Liver (tissue), 3 donors: ENCODE measurements at regions not wholly inside any gene's neighbourhood (a gene's known extent, or its start where the extent isn't known, plus 50 kb on each side); places are given as distances from the start of the nearest gene placed in this dataset.

Source experiments
- CTCF ChIP-seq: fragments of 150-350 bp; IDR thresholded peaks from 2 replicates; pipeline ENCODE4 v1.5.1; 2017; ENCODE audit warnings: improper control_type of control experiment, low read depth, low read length; ENCODE audit not compliant: missing input control
- EGR1 ChIP-seq, 2 donors: IDR thresholded peaks; 2 replicates each; pipeline ENCODE4 v1.6.1; 2016 to 2018; ENCODE audit warnings: antibody characterized with exemption in 2 of 2, low read depth in 2 of 2
- GABPA ChIP-seq, 2 donors: IDR thresholded peaks in 1 of 2; conservative IDR thresholded peaks in 1 of 2; 2 replicates each; pipeline ENCODE4 v1.6.1; 2016; ENCODE audit warnings: antibody characterized with exemption in 2 of 2, mild to moderate bottlenecking in 1 of 2, moderate library complexity in 1 of 2
- HNF4A ChIP-seq, 2 donors: conservative IDR thresholded peaks; 2 replicates each; pipeline ENCODE4 v1.6.1; 2016; ENCODE audit warnings: antibody characterized with exemption in 2 of 2, mild to moderate bottlenecking in 2 of 2
- JUND ChIP-seq, 2 donors: IDR thresholded peaks; 2 replicates each; pipeline ENCODE4 v1.6.1; 2016; ENCODE audit warnings: antibody characterized with exemption in 2 of 2
- MAX ChIP-seq: IDR thresholded peaks from 2 replicates; pipeline ENCODE4 v1.6.1; 2016; ENCODE audit warnings: antibody characterized with exemption
- RAD21 ChIP-seq, 2 donors: IDR thresholded peaks; 2 replicates each; pipeline ENCODE4 v1.6.1; 2016; ENCODE audit warnings: antibody characterized with exemption in 2 of 2, mild to moderate bottlenecking in 2 of 2
- REST ChIP-seq: IDR thresholded peaks from 2 replicates; pipeline ENCODE4 v1.6.1; 2016; ENCODE audit warnings: antibody characterized with exemption, mild to moderate bottlenecking
- RXRA ChIP-seq, 2 donors: IDR thresholded peaks; 2 replicates each; pipeline ENCODE4 v1.6.1; 2017 to 2018; ENCODE audit warnings: antibody characterized with exemption in 2 of 2, mild to moderate bottlenecking in 1 of 2
- SP1 ChIP-seq: IDR thresholded peaks from 2 replicates; pipeline ENCODE4 v1.6.1; 2018; ENCODE audit warnings: antibody characterized with exemption, mild to moderate bottlenecking
- TAF1 ChIP-seq: conservative IDR thresholded peaks from 2 replicates; pipeline ENCODE4 v1.6.1; 2016; ENCODE audit warnings: antibody characterized with exemption, mild to moderate bottlenecking
- ZBTB33 ChIP-seq: IDR thresholded peaks from 2 replicates; pipeline ENCODE4 v1.6.1; 2016; ENCODE audit warnings: antibody characterized with exemption
- donor health status: healthy.
- donor health status: healthy.

GRCh38 chr6:163738725-163739407 is 324.3 kb downstream of the QKI start:
- no peak for TF ChIP-seq CTCF
- no peak for TF ChIP-seq GABPA (IDR thresholded peaks at IDR 0.05 in 1 of 2, conservative IDR thresholded peaks at IDR 0.05 in 1 of 2)
- no peak for TF ChIP-seq REST
- no peak for TF ChIP-seq ZBTB33
- no peak for TF ChIP-seq RXRA (IDR thresholded peaks at IDR 0.05)
- TF ChIP-seq MAX, result no peak
- TF ChIP-seq EGR1 (IDR thresholded peaks at IDR 0.05; ENCODE audit: low read depth in 2 of 2), result no peak
- no peak for TF ChIP-seq HNF4A (conservative IDR thresholded peaks at IDR 0.05)
- TF ChIP-seq TAF1, result no peak
- TF ChIP-seq JUND (IDR thresholded peaks at IDR 0.05), result no peak
- no peak for TF ChIP-seq RAD21 (IDR thresholded peaks at IDR 0.05)
- no peak for TF ChIP-seq SP1
